ENCODE measurements at regions not wholly inside any gene's neighbourhood (a gene's known extent, or its start where the extent isn't known, plus 50 kb on each side); places are given as distances from the start of the nearest gene placed in this dataset.

DNA sequence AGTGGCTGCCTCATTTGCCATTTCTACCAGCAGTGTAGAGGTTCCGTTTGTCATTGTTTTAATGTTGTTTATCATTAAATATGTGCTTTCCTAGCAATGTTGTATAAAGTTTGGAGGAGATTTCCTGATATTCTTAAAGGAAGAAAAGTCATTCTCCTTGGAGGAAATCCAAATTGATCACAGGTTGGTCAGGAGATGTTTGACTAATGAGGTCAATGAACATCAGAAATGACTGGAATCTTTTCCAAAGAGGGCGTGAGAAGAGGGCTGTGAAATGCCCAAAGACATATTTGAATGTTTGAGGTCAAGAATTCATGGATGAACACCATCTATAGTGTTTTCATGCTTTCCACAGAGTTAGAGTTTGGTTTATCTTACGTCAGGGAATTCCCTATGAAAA lies 471.3 kb downstream of the MAT2B start:
- TF ChIP-seq EZH2phosphoT487 (IDR thresholded peaks at IDR 0.05; ENCODE audit: insufficient read depth, low read depth) (no peak), EZH2 (IDR thresholded peaks at IDR 0.05; ENCODE audit: insufficient read depth, poor library complexity, severe bottlenecking) (no peak)
